HG03558 (cell line): ENCODE measurements at regions not wholly inside any gene's neighbourhood (a gene's known extent, or its start where the extent isn't known, plus 50 kb on each side); places are given as distances from the start of the nearest gene placed in this dataset.
"Not testable (repeated sequence)": the region's sequence is repeated elsewhere in the genome, so short reads cannot be mapped to it uniquely, and the experiment has no call there.

ENCODE experiments used
- ATAC-seq: cut with Tn5 transposase; IDR thresholded peaks from one replicate; pipeline ENCODE4 v1.9.1; 2021; ENCODE audit warnings: moderate number of reproducible peaks; ENCODE audit not compliant: unreplicated experiment; ENCODE audit errors: extremely low read depth

DNA sequence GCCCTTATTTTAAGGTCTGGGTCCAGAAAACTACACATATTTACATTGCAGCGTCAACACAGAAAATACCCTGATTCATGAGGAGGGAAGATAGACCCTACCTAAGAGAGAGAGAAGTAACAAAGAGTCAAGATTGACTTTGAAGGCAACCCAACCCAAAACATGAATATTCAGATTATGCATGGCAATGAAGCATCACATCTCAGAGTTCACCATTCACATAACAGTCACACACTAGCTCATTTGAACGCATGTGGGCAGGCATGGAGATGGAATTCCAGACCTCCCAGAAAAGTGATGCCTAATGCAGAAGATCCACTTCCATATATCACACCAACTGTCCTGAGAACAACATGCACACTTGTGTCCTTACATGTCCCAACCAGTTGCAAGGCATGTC is 190.1 kb upstream of the ITGA1 start:
- ATAC-seq = no peak

GRCh38 chr5:52598968-52599367 is 188.7 kb upstream of the ITGA1 start:
- ATAC-seq = no peak

GRCh38 chr5:52603778-52604554 is 183.8 kb upstream of the ITGA1 start:
- ATAC-seq = no peak

DNA sequence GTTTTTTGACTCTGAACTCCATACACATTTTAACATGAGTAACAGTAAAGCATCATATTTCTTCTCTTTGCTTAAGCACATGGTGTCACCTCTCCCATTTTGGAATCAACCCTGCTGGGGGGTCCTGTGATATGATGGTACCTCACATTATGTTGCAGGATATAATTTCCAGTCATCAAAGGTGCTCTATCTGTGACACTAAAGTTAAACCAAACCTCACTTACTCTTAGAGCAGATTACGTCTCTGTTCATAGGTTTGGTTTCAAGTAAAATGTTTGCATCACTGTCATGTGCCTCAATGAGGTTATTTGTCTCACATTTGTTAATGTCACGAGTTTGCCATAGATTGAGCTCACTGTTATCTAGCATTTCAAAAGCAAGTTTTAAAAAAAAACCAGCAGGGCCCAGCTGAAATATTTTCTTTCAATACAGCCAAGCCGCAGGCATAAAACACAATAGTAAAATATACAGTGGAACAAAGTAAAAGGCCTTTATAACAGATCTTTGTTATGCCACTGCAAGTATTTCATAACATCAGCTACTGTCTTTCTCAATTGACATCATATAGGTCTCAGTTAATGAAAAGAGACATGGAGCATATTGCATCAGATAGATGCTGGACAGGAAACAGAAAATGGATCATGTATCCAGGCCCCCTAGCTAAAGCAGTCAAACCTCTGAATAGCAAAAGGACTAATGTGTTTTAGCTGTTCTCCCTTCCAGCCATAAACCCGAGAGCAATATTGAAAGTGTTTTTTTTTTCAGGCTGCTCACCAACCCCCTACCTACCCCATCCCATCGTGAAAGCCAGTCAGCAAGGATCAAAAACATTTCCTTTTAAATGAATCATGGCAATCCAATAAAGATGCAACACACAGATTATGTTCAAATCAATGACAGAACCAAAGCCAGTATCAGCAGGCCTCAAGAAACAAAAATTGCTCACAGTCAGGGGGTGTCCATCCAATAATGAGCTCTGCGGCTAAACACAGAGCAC is 182.1 kb upstream of the ITGA1 start:
- ATAC-seq = no peak

GRCh38 chr5:52607227-52607824 is 180.4 kb upstream of the ITGA1 start:
- ATAC-seq = no peak

DNA sequence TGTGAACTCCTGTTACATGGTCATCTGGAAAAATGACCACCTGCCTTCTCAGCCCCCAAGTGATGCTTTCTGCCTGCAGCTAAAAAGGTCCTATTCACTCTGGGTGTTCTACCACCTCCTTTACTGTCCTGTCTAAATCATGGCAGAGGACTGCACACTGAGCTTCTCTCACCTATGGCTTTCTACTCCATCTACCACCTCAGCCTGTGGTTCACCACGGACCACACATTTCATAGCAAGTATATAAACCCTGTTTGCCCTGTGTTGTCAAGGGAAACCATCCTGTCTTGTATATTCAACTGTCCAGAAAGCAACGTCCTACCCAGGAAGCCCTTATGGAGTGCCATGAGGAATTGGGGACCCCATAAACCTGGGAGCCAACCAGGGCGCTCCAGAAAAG is 167.4 kb upstream of the ITGA1 start:
- no peak for ATAC-seq

DNA sequence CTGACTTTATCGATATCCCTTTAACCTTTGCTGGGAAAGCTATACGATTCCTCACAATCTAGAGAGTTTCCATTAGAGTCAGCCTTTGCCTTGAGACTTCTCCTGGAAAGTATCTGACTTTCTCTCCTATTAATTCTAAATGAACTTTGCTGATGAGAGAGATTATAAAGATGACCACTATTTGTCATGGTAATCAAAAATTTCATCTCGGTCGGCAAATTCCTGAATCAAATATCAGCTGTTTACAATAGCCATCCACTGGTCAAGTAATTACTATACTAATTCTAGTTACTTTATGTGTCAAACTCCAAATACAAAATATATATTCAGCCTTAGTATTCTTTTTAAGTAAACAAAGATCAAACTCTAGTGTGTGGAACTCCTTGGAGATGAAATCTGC is 164.4 kb upstream of the ITGA1 start:
- ATAC-seq = no peak

DNA sequence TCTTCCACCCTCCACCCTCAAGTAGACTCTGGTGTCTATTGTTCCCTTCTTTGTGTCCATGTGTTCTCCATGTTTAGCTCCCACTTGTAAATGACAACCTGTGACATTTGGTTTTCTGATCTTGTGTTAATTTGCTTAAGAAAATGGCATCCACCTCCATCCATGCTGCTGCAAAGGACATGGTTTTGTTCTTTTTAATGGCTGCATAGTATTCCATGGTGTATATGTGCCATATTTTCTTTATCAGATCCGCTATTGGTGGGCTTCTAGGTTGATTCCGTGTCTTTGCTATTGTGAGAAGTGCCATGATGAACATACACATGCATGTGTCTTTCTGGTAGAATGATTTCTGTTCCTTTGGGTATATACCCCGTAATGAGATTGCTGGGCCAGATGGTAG is 163.4 kb upstream of the ITGA1 start:
- no peak for ATAC-seq

- no peak for ATAC-seq
Observed at GRCh38 chr5:52626312-52626711, 161.4 kb upstream of the ITGA1 start.

GRCh38 chr5:52627740-52628139 is 160.0 kb upstream of the ITGA1 start:
- no peak for ATAC-seq

DNA sequence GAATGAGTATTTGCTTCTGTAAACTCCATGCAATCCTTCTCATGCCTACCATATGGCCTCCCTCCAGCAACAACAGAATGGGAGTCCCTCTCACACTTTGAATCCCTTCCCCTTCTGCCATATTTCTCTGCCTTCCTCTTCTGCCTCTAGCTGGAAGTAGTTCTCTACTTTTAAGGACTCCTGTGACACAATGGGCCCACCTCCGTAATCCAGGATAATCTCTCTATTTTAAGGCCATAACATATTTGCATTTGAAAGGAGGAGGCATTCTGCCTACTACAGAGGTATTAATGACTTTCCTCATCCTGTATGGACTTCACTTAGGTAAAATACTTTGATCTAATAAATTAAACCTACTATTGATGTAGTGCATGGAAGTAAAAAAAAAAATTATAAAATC is 155.4 kb upstream of the ITGA1 start:
- no peak for ATAC-seq

DNA sequence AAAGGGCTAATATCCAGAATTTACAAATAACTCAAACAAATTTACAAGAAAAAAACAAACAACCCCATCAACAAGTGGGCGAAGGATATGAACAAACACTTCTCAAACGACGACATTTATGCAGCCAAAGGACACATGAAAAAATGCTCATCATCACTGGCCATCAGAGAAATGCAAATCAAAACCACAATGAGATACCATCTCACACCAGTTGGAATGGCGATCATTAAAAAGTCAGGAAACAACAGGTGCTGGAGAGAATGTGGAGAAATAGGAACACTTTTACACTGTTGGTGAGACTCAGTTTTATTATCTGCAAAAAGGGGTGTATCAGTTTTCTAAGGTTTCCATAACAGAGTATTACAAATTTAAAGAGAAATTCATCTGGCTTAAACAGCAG is 153.5 kb upstream of the ITGA1 start:
- not testable (repeated sequence) for ATAC-seq

- no peak for ATAC-seq
Observed at GRCh38 chr5:52638732-52639131, 149.0 kb upstream of the ITGA1 start.

GRCh38 chr5:52648726-52649125 is 139.0 kb upstream of the ITGA1 start:
- ATAC-seq = no peak

GRCh38 chr5:52655163-52655562 is 132.6 kb upstream of the ITGA1 start:
- ATAC-seq = no peak

- ATAC-seq = no peak
Observed at GRCh38 chr5:52656569-52657246, 131.0 kb upstream of the ITGA1 start.

GRCh38 chr5:52657247-52657645 is 130.5 kb upstream of the ITGA1 start:
- no peak for ATAC-seq

DNA sequence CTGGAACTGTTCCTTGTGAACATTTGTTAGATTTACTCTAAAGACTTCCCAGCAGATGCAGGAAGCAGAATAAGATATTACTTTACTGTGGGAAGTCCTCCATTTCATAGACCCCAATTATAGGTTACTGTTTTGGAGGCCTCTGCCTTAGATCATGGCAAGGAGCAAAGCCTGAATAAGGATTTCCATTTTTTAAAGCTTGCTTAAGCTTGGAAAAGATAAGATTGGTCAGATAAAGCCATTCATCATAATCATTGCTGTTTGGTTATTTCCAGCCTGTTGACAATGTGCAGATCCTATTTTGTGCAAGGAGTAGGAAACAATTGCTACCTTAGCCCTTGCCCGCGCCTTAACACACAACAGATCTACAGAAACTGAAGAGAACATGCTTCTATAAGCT is 129.5 kb upstream of the ITGA1 start:
- no peak for ATAC-seq

- no peak for ATAC-seq
Observed at GRCh38 chr5:52660621-52661020, 127.1 kb upstream of the ITGA1 start.

GRCh38 chr5:52661903-52662595 is 125.7 kb upstream of the ITGA1 start:
- no peak for ATAC-seq
